Right forelimb (tissue), 1 donor: ENCODE measurements at regions not wholly inside any gene's neighbourhood (a gene's known extent, or its start where the extent isn't known, plus 50 kb on each side); places are given as distances from the start of the nearest gene placed in this dataset.
"Not testable (repeated sequence)": the region's sequence is repeated elsewhere in the genome, so short reads cannot be mapped to it uniquely, and the experiment has no call there.

ENCODE experiments used
- DNase-seq: peaks from one replicate; pipeline ENCODE4 v3.0.0-alpha.2; 2018

DNA sequence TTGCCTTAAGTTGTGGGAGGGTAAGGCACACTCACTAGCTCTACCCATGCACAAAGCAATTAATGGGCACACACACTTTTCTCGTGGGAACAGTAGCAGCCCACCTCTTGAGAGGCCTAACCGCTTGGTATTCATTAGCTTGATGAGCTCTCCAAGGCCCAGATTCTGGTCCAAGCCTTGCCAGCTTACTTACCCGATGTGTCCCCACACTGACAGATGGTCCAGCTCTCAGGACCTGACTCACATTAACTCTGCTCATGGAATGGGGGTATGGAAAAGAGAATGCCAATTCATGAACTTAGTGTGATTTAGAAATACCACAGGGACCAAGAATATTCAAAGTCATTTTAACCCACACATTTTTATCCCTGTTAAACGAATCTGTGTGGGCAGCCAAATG is 106.8 kb upstream of the CACHD1 start:
- DNase-seq = no peak

GRCh38 chr1:64363616-64364015 is 106.3 kb upstream of the CACHD1 start:
- no peak for DNase-seq

DNA sequence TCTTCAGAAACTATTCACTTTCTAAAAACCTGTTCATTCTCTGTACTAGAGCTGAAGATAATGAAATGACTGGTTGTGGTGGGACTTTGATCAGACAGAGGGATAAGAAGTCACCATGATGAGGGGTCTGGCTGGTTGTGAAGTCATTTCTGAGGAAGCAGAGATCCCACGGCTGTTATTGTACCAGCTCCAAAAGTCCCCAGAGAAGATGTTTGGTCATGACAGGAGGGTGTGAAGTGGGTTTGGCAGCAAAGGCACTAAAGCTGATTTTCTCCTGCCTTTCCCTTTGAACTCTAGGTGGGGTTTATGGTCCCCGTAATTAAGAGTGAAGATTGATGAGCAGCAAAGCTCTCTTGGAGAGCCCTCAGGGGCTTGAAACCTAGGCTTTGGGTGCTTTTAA is 103.1 kb upstream of the CACHD1 start:
- DNase-seq = no peak

DNA sequence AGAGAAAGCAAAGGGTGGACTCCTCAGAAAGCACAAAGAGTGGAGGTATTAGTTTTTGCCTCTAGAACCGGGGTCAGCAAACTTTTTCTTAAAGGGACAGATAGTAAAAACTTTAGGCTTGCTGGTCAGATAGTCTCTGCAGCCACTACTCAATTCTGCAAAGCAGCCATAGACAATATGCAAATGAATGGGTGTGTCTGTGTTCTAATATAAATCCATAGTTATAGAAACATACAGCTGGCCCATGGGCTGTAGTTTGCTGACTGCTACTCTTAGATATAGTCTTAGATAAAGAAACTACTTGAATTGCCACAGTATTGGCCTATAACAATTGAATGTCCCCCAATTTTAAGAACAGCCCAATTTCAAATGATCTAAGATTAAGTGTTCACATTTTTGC is 101.6 kb upstream of the CACHD1 start:
- no peak for DNase-seq

GRCh38 chr1:64378826-64379225 is 91.1 kb upstream of the CACHD1 start:
- DNase-seq = no peak

GRCh38 chr1:64387389-64388285 is 82.3 kb upstream of the CACHD1 start:
- peak; percentile 49 for DNase-seq

DNA sequence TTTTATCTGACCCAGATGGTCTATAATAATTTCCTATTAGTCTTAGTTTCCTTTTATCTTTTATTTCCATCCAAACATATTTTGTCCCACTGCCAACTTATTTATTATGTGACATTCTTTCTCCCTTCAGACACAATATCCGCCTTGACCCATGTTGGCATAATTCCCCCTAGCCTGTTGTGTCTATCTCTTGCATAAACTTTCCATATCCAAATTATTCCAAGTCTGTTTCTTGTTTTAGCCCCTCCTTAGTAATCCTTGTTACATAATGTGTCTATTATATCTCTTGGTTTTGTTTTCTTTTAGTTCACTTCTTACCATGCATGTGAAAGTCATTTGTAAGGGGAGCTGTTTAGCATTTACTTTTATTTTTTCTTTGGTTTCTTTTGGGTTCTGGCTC is 81.6 kb upstream of the CACHD1 start:
- no peak for DNase-seq

- no peak for DNase-seq
Measured at GRCh38 chr1:64392109-64392508, 77.8 kb upstream of the CACHD1 start.

- no peak for DNase-seq
Measured at GRCh38 chr1:64393790-64394189, 76.1 kb upstream of the CACHD1 start.

GRCh38 chr1:64396817-64397216 is 73.1 kb upstream of the CACHD1 start:
- no peak for DNase-seq

- no peak for DNase-seq
Measured at GRCh38 chr1:64397541-64397940, 72.4 kb upstream of the CACHD1 start.

GRCh38 chr1:64398936-64399335 is 71.0 kb upstream of the CACHD1 start:
- DNase-seq = no peak

- no peak for DNase-seq
Measured at GRCh38 chr1:64401285-64401684, 68.6 kb upstream of the CACHD1 start.

DNA sequence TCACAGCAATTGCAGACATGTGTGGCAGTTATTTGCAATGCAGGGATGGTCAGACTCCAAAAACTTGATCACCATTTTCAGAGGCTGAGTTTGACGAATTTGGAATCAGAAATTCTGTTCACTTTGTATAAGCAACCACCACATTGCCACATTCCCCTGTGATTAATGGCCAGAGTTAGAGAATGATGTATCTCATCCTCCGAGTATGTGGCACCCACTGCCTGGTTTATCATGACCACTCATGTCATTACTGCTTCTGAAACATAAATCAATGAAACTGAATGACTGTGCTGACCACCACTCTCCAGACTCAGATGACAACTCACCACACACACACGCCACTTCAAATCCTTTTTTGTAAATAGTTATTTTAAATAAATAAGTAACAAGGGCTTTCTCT is 66.6 kb upstream of the CACHD1 start:
- no peak for DNase-seq

DNA sequence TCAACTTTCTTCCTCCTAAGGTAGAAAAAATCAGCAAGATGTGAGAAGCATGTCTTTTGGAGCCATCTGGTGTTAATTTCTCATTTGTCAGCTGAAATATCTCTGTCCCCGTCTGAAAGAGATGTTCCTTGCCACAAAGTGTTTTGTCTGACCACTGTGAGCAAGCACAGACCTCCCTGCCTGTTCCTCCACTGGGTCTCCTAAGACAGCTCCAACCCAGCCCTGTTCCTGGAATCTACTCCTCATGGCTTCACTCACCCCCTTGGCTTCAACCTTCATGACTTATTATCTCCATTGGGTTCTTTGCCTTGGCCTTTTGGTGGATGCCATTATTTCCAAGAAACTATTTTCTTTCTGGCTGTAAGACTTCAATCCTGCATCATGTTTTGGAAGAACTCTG is 65.7 kb upstream of the CACHD1 start:
- no peak for DNase-seq

GRCh38 chr1:64405833-64406232 is 64.1 kb upstream of the CACHD1 start:
- DNase-seq = no peak

DNA sequence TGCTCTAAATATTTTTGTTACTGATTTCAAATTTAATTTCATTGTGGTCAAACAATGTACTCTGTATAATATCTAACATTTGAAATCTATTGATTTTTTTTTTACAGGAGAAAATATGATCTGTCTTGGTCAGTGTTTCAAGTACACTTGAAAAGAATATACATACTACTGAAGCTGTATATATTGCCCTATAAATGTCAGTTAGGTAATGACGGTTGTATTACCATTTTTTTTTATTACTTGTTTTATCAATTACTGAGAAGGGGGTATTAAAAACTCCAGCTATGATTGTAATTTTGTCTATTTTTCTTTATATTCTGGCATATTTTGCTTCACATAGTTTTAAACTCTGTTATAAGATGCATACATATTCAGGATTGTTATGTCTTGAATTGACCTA is 59.7 kb upstream of the CACHD1 start:
- no peak for DNase-seq

- not testable (repeated sequence) for DNase-seq
Measured at GRCh38 chr1:64414855-64415546, 54.9 kb upstream of the CACHD1 start.

- no peak for DNase-seq
Measured at GRCh38 chr1:64417803-64418202, 52.1 kb upstream of the CACHD1 start.
